ENCODE measurements at regions not wholly inside any gene's neighbourhood (a gene's known extent, or its start where the extent isn't known, plus 50 kb on each side); places are given as distances from the start of the nearest gene placed in this dataset.

DNA sequence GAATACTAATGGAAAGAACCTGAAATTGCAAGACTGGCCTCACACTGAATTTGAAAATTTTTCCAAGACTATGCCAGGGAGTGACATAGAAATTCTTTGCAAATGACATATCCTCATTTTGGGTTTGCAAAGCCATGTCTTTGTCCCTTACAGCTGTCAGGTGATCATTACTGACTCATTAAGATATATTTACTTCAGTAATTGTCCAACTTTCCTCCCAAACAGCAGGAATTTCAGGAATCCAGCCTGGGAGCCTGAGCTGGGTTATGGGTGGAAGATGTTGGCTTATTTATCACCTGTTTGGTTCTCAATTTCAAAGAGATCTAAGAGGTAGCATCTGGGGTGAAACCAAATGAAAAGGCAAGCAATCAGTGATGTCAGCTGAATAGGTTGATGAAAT is 111.6 kb upstream of the ACP3 start:
- TF ChIP-seq POLR2A (IDR thresholded peaks at IDR 0.05) (no peak), CTCF (IDR thresholded peaks at IDR 0.05) (no peak)
